Right atrium auricular region (tissue), 2 donors: ENCODE measurements at regions not wholly inside any gene's neighbourhood (a gene's known extent, or its start where the extent isn't known, plus 50 kb on each side); places are given as distances from the start of the nearest gene placed in this dataset.

Experiments
- DNase-seq: peaks from one replicate; pipeline ENCODE4 v3.0.0-alpha.2; 2019; ENCODE audit warnings: low spot score
- H3K27ac ChIP-seq, 2 donors: fragments of 200-600 bp; sonication (generic); 1 replicate in 1 of 2; 2 replicates in 1 of 2; pipeline ENCODE4 v1.5.1; 2016 to 2019
- H3K27me3 ChIP-seq, 2 donors: fragments of 200-600 bp; sonication (generic); one replicate each; pipeline versions ENCODE4 v1.5.1 to v1.6.0; 2017 to 2019
- H3K36me3 ChIP-seq: fragments of 200-600 bp; sonication (generic); one replicate; pipeline ENCODE4 v1.5.1; 2016
- H3K4me1 ChIP-seq, 2 donors: fragments of 200-600 bp; sonication (generic); one replicate each; pipeline versions ENCODE4 v1.5.1 to v1.6.0; 2017 to 2019
- H3K4me3 ChIP-seq, 2 donors: fragments of 200-600 bp; sonication (generic); 1 replicate in 1 of 2; 2 replicates in 1 of 2; pipeline ENCODE4 v1.5.1; 2017 to 2019; ENCODE audit warnings: mild to moderate bottlenecking in 1 of 2, moderate library complexity in 1 of 2
- H3K9me3 ChIP-seq, 2 donors: fragments of 200-600 bp; sonication (generic); one replicate each; pipeline ENCODE4 v1.5.1; 2019
- TF ChIP-seq, protein P1 (sequence below), 2 donors: fragments of 200-600 bp; sonication (generic); IDR thresholded peaks; one replicate each; pipeline ENCODE4 v1.5.1; 2019; ENCODE audit warnings: antibody characterized with exemption in 2 of 2

GRCh38 chr1:182304627-182305026, 87.0 kb downstream of the GLUL start:
- Histone ChIP-seq H3K27ac (peak overlapping the region in 1 of 2 donors; percentile 1), H3K27me3 (no peaks in the 10 kb centered on the region), H3K4me1 (peaks cover 0 to 15% of the 10 kb centered on the region in 2 donors)

GRCh38 chr1:182304218-182304617, 87.4 kb downstream of the GLUL start:
- Histone ChIP-seq H3K27ac (peak overlapping the region in 1 of 2 donors; percentile 1), H3K4me3 (no peak overlapping the region), H3K4me1 (peaks cover 0 to 16% of the 10 kb centered on the region in 2 donors), H3K36me3 (no peaks in the 10 kb centered on the region), H3K9me3 (no peaks in the 10 kb centered on the region), H3K27me3 (no peaks in the 10 kb centered on the region)
- TF ChIP-seq, protein P1, sequence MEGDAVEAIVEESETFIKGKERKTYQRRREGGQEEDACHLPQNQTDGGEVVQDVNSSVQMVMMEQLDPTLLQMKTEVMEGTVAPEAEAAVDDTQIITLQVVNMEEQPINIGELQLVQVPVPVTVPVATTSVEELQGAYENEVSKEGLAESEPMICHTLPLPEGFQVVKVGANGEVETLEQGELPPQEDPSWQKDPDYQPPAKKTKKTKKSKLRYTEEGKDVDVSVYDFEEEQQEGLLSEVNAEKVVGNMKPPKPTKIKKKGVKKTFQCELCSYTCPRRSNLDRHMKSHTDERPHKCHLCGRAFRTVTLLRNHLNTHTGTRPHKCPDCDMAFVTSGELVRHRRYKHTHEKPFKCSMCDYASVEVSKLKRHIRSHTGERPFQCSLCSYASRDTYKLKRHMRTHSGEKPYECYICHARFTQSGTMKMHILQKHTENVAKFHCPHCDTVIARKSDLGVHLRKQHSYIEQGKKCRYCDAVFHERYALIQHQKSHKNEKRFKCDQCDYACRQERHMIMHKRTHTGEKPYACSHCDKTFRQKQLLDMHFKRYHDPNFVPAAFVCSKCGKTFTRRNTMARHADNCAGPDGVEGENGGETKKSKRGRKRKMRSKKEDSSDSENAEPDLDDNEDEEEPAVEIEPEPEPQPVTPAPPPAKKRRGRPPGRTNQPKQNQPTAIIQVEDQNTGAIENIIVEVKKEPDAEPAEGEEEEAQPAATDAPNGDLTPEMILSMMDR (IDR thresholded peaks at IDR 0.05): no peak
- no peak for DNase-seq

More at GRCh38 chr1:182304627-182305026, 87.0 kb downstream of the GLUL start:
- H3K4me3 ChIP-seq: no peak overlapping the region
- H3K36me3 ChIP-seq: no peaks in the 10 kb centered on the region
- H3K9me3 ChIP-seq: no peaks in the 10 kb centered on the region
- no peak for DNase-seq
- TF ChIP-seq, protein P1 (IDR thresholded peaks at IDR 0.05): no peak

DNA sequence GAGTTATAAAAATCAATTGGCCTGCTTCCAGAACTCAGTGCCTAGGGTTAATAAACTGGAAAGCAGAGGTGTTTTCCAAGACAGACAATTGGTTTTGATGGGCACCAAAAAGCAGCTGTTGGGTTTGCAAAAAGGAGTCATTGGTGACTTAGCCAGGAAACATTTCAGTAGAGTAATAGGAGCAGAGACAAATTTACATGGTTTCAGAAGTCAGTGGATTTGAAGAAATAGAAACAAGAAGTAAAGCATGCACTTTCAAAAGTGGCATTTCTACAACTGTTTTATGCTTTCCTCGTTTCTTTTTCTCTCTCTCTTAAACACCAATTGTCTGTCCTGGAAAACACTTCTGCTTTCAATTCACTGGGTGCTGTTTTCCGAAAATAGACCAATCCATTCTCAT, 87.8 kb downstream of the GLUL start:
- no peak overlapping the region for H3K27ac ChIP-seq
- no peak overlapping the region for H3K4me3 ChIP-seq
- no peaks in the 10 kb centered on the region for H3K27me3 ChIP-seq
- no peaks in the 10 kb centered on the region for H3K9me3 ChIP-seq
- no peak for DNase-seq
- no peaks in the 10 kb centered on the region for H3K36me3 ChIP-seq
- TF ChIP-seq, protein P1 (IDR thresholded peaks at IDR 0.05): no peak
- peaks cover 0 to 16% of the 10 kb centered on the region in 2 donors for H3K4me1 ChIP-seq

DNA sequence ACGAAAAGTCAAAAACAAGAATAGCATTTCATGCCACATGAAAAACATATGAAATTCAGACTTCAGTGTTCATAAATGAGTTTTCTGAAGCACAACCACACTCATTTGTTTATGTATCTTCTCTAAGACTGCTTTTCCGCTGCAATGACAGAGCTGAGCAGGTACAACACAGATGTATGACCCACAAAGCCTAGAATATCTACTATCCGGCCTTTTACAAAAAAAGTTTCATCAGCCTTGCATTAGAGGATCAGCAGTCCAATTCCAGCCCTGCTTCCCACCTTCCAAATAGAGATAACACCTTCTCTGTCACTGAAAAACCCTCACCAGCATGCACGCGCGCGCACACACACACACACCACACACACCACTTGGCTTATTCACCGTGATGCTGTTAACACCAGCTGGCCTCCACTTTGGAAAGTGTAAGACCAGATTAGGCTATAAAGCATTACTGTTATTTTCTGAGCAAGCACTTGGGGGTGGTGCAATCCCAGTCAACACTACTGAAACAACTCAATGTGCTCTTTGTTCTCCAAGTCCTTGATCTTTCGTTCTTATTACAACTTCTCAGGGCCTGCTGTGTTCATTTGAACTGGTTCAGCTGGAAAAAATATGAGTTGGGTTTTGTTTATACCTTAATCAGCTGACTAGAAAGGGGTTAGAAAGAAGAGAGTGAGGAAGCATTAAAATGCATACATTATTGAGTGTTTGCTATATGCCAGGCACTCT, 90.0 kb downstream of the GLUL start:
- Histone ChIP-seq H3K27ac (peak overlapping the region in 1 of 2 donors; percentile 41), H3K36me3 (no peaks in the 10 kb centered on the region), H3K27me3 (no peaks in the 10 kb centered on the region), H3K9me3 (no peaks in the 10 kb centered on the region), H3K4me3 (no peak overlapping the region), H3K4me1 (peaks cover 0 to 16% of the 10 kb centered on the region in 2 donors)
- TF ChIP-seq, protein P1 (IDR thresholded peaks at IDR 0.05): peak in 1 of 2 donors; percentile 48
- DNase-seq: peak; percentile 69

DNA sequence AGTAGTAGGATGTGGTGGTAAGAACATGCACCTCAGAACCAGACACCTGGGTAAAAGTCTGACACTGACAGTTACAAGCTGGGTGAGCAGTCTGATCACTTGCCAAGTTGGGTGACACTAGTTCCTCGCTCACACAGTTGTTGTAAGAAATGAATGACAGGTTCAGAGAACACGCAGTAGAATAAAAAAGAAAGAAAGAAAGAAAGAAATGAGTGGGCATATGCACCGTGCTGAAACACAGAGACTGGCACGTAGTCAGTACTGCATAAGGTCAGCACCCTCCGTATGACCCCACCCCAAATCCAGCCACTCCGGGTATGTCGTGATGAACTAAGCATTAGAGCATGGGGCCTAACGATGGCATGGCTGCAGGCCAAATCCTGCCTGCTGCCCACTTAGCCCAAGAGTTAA, 90.6 kb downstream of the GLUL start:
- TF ChIP-seq, protein P1 (IDR thresholded peaks at IDR 0.05): no peak
- Histone ChIP-seq H3K36me3 (no peaks in the 10 kb centered on the region), H3K4me3 (no peak overlapping the region), H3K4me1 (peaks cover 0 to 16% of the 10 kb centered on the region in 2 donors), H3K27ac (peak overlapping the region in 1 of 2 donors; percentile 41), H3K27me3 (no peaks in the 10 kb centered on the region), H3K9me3 (no peaks in the 10 kb centered on the region)
- DNase-seq: no peak
